Thoracic aorta (tissue), 2 donors: ENCODE measurements at regions not wholly inside any gene's neighbourhood (a gene's known extent, or its start where the extent isn't known, plus 50 kb on each side); places are given as distances from the start of the nearest gene placed in this dataset.

ENCODE experiments used
- ATAC-seq: fragments of 150-250 bp; one replicate; pipeline ENCODE4 v1.8.0; 2017; ENCODE audit warnings: low read depth; ENCODE audit not compliant: insufficient number of reproducible peaks, low FRiP score
- DNase-seq: peaks from one replicate; pipeline ENCODE4 v3.0.0-alpha.2; 2020; ENCODE audit warnings: low spot score
- H3K27ac ChIP-seq, 2 donors: fragments of 200-600 bp; sonication (generic); 1 replicate in 1 of 2; 2 replicates in 1 of 2; pipeline ENCODE4 v1.5.1; 2016; ENCODE audit warnings: mild to moderate bottlenecking in 2 of 2, moderate library complexity in 2 of 2
- H3K27me3 ChIP-seq: fragments of 200-600 bp; sonication (generic); replicated peaks from 2 replicates; pipeline ENCODE4 v1.6.0; 2016; ENCODE audit warnings: mild to moderate bottlenecking; ENCODE audit not compliant: insufficient read depth
- H3K36me3 ChIP-seq: fragments of 200-600 bp; sonication (generic); one replicate; pipeline ENCODE4 v1.5.1; 2016
- H3K4me1 ChIP-seq, 2 donors: fragments of 200-600 bp; sonication (generic); 1 replicate in 1 of 2; 2 replicates in 1 of 2; pipeline versions ENCODE4 v1.5.1 to v1.6.0; 2016; ENCODE audit warnings: low read depth in 2 of 2, mild to moderate bottlenecking in 1 of 2; ENCODE audit not compliant: control insufficient read depth in 1 of 2
- H3K4me3 ChIP-seq: fragments of 200-600 bp; sonication (generic); 2 replicates; pipeline ENCODE4 v1.5.1; 2016; ENCODE audit warnings: mild to moderate bottlenecking
- H3K9me3 ChIP-seq: fragments of 200-600 bp; sonication (generic); 2 replicates; pipeline ENCODE4 v1.5.1; 2016
- CTCF ChIP-seq: fragments of 200-600 bp; sonication (generic); IDR thresholded peaks from one replicate; pipeline ENCODE4 v1.5.1; 2019; ENCODE audit warnings: antibody characterized with exemption

- Histone ChIP-seq H3K4me1 (peaks cover 0 to 4% of the 10 kb centered on the region in 2 donors), H3K27ac (no peak overlapping the region)
- DNase-seq, result no peak
Measured at GRCh38 chr12:24095245-24095644, 145.8 kb upstream of the SOX5 start.

GRCh38 chr12:24089510-24089890 lies 140.0 kb upstream of the SOX5 start:
- Histone ChIP-seq H3K9me3 (no peaks in the 10 kb centered on the region), H3K27me3 (no peaks in the 10 kb centered on the region), H3K27ac (no peak overlapping the region), H3K4me1 (peaks cover 9 to 14% of the 10 kb centered on the region in 2 donors), H3K4me3 (no peak overlapping the region), H3K36me3 (no peaks in the 10 kb centered on the region)
- DNase-seq (no peak), ATAC-seq (no peak)
- TF ChIP-seq CTCF, result no peak

More at GRCh38 chr12:24095245-24095644, 145.8 kb upstream of the SOX5 start:
- Histone ChIP-seq H3K27me3 (no peaks in the 10 kb centered on the region), H3K9me3 (no peaks in the 10 kb centered on the region), H3K4me3 (no peak overlapping the region), H3K36me3 (no peaks in the 10 kb centered on the region)
- ATAC-seq, result no peak
- TF ChIP-seq CTCF, result no peak

- peaks cover 9 to 14% of the 10 kb centered on the region in 2 donors for H3K4me1 ChIP-seq
- no peak for TF ChIP-seq CTCF
Measured at GRCh38 chr12:24088751-24089509, 139.5 kb upstream of the SOX5 start.

GRCh38 chr12:24087294-24087693 lies 137.8 kb upstream of the SOX5 start:
- ATAC-seq (no peak), DNase-seq (no peak)
- peaks cover 9 to 14% of the 10 kb centered on the region in 2 donors for H3K4me1 ChIP-seq
- no peaks in the 10 kb centered on the region for H3K36me3 ChIP-seq
- no peak overlapping the region for H3K4me3 ChIP-seq
- no peaks in the 10 kb centered on the region for H3K9me3 ChIP-seq
- H3K27me3 ChIP-seq, result no peaks in the 10 kb centered on the region
- H3K27ac ChIP-seq, result no peak overlapping the region
- TF ChIP-seq CTCF, result no peak

More at GRCh38 chr12:24088751-24089509, 139.5 kb upstream of the SOX5 start:
- H3K27ac ChIP-seq, result no peak overlapping the region
- no peak overlapping the region for H3K4me3 ChIP-seq
- no peaks in the 10 kb centered on the region for H3K9me3 ChIP-seq
- ATAC-seq (no peak), DNase-seq (no peak)
- no peaks in the 10 kb centered on the region for H3K27me3 ChIP-seq
- H3K36me3 ChIP-seq, result no peaks in the 10 kb centered on the region

- no peak for ATAC-seq
- no peaks in the 10 kb centered on the region for H3K27me3 ChIP-seq
- H3K9me3 ChIP-seq, result no peaks in the 10 kb centered on the region
- no peak for DNase-seq
- H3K4me1 ChIP-seq, result peaks cover 9 to 14% of the 10 kb centered on the region in 2 donors
- no peak for TF ChIP-seq CTCF
- no peak overlapping the region for H3K27ac ChIP-seq
- no peaks in the 10 kb centered on the region for H3K36me3 ChIP-seq
- H3K4me3 ChIP-seq, result no peak overlapping the region
Measured at GRCh38 chr12:24084800-24085199, 135.3 kb upstream of the SOX5 start.
